HepG2 (cell line): ENCODE measurements at regions not wholly inside any gene's neighbourhood (a gene's known extent, or its start where the extent isn't known, plus 50 kb on each side); places are given as distances from the start of the nearest gene placed in this dataset.

Experiments
- CTCF ChIP-seq: sonication (generic); formaldehyde crosslinking; IDR thresholded peaks from 2 replicates; pipeline ENCODE4 v1.5.0; 2020; ENCODE audit warnings: mild to moderate bottlenecking, missing genetic modification reagents, moderate library complexity
- MTA1 ChIP-seq: sonication (generic); formaldehyde crosslinking; IDR thresholded peaks from 2 replicates; pipeline ENCODE4 v1.4.0; 2020; ENCODE audit warnings: missing genetic modification reagents, mild to moderate bottlenecking, borderline replicate concordance
- RAD21 ChIP-seq: fragments of 450-650 bp; formaldehyde crosslinking; IDR thresholded peaks from 2 replicates; pipeline ENCODE4 v1.5.0; 2020; ENCODE audit warnings: mild to moderate bottlenecking
- RCOR2 ChIP-seq: IDR thresholded peaks from 2 replicates; pipeline ENCODE4 v1.6.1; 2016; ENCODE audit warnings: missing biosample characterization, missing genetic modification reagents
- YY1 ChIP-seq: IDR thresholded peaks from 2 replicates; pipeline ENCODE4 v1.6.1; 2011; ENCODE audit warnings: low read length, low read depth, moderate library complexity, mild to moderate bottlenecking; ENCODE audit not compliant: insufficient read depth, insufficient replicate concordance
- ZNF468 ChIP-seq: sonication (generic); formaldehyde crosslinking; IDR thresholded peaks from 2 replicates; pipeline ENCODE4 v1.8.0; 2022; ENCODE audit warnings: mild to moderate bottlenecking, moderate library complexity, missing genetic modification reagents
- ZNF670 ChIP-seq: sonication (generic); formaldehyde crosslinking; IDR thresholded peaks from 2 replicates; pipeline ENCODE4 v1.8.0; 2022; ENCODE audit warnings: mild to moderate bottlenecking, missing genetic modification reagents, borderline replicate concordance

GRCh38 chr5:91532281-91532680 is 149.2 kb upstream of the ARRDC3 start:
- TF ChIP-seq RAD21 (CRISPR knock-in tag) (no peak), ZNF670 (no peak), CTCF (CRISPR knock-in tag) (no peak), MTA1 (CRISPR knock-in tag) (no peak), YY1 (no peak), ZNF468 (CRISPR knock-in tag) (no peak), RCOR2 (CRISPR knock-in tag) (no peak)
